ENCODE measurements at regions not wholly inside any gene's neighbourhood (a gene's known extent, or its start where the extent isn't known, plus 50 kb on each side); places are given as distances from the start of the nearest gene placed in this dataset.

DNA sequence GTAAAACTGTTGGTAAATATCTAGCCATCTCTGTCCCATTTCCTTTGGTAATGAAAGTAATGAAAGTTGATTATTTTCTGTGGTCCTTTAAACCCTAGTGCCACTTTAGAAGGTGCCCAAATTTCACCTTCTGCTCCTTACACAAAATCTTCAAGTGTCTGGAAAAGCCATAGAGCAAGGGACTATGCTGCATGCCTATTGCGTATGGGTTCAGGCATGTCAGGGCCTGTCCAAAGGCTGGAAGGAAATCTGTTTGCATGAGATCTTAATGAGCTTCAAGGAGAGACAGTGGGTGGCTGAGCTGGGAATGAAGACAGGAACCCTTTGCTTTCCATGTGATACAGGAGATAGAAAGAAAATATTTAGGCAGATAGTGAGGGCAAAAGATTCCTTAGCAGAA, 66.6 kb upstream of the CCN6 start:
- no peak for DNase-seq (ENCODE audit: low read depth)

DNA sequence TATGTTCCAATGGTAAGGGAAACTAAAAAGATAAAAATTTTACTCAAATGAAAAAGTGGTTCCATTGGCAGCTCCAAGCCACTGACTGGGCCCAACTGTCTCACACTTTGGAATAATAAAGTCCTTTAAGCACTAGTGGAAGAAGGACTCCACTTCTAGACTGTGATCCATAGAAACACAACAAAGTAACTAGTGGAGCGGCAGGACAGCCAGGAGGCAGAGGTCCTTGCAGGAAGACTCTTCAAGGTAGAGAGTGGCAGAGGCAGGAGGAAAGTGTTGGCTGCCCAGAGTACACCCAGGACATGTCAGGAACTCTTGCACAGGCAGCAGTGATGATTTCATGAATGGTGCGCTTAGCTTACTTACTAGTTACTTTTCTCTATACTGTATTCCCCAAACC, 65.0 kb upstream of the CCN6 start:
- no peak for DNase-seq (ENCODE audit: low read depth)

DNA sequence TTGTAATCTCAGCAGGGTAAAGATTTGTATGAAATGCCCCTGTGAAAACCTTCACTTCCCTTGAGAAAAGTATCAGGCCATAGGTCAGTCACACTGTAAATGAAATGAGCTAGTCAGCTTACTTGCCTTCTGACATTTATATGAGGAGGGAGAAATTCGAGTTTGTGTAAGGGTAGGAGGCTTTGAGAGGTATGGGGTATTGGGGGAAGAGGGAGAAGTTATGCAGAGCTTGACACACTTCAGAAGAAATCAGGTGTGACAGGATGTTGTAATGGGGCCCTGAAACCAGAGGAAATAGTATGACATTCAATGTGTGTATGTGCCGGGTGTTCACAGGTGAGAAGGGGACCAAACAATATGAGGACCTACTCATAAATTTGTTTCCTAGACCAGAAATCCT, 64.2 kb upstream of the CCN6 start:
- no peak for DNase-seq (ENCODE audit: low read depth)

GRCh38 chr6:111990214-111990613, 63.7 kb upstream of the CCN6 start:
- DNase-seq (ENCODE audit: low read depth): no peak

DNA sequence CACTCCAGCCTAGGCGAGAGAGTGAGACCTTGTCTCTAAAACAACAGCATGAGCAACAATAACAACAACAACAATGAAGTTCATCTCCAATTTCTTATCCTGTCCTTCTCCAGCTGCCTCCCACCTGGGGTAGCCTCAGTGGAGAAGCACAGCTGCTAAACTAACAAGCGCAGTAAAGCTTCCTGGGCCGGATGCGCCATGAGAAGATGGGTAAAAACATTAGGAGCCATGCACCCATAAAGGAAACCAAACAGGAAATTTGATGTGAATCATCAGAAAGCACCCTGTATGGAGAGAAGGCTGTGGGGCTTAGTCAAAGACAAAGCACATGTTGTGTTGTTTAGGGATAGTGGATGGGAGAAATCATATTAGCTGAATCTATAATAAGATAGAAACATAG, 61.1 kb upstream of the CCN6 start:
- DNase-seq (ENCODE audit: low read depth): no peak

DNA sequence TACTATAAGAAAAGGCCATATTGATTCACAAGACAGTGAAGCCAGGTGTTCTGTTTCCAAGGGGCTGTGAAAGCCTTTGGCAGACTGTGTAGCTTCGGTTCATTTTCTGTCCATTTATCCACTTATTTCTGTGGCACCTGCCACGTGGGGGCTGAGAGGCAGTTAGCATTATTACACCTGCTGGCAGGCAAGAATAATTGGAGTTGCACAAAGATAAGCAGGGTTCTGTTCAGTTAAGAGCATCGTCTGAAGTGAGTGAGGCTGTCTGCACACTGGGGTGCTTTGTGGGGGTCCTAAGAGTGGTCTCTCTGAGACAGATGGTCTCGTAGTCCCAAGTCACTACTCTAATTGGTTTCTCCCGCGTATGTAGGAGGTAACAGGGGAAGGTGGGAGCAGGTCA, 60.6 kb upstream of the CCN6 start:
- DNase-seq (ENCODE audit: low read depth): no peak

GRCh38 chr6:111994791-111995190, 59.1 kb upstream of the CCN6 start:
- DNase-seq (ENCODE audit: low read depth): no peak

DNA sequence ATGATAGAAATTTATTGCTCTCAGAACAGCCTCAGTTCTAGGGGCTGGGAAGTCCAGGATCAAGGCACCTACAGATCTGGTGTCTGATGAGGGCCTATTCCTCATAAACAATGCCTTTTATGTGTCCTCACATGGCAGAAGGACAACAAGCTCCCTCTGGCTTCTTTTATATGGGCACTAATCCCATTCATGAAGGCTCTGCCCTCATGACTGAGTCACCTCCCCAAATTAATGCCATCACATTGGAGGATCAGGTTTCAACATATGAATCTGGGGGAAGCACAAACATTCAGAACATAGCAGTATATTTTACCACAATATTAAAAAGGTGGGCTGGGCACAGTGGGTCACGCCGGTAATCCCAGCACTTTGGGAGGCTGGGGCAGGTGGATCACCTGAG, 58.5 kb upstream of the CCN6 start:
- DNase-seq (ENCODE audit: low read depth): no peak

DNA sequence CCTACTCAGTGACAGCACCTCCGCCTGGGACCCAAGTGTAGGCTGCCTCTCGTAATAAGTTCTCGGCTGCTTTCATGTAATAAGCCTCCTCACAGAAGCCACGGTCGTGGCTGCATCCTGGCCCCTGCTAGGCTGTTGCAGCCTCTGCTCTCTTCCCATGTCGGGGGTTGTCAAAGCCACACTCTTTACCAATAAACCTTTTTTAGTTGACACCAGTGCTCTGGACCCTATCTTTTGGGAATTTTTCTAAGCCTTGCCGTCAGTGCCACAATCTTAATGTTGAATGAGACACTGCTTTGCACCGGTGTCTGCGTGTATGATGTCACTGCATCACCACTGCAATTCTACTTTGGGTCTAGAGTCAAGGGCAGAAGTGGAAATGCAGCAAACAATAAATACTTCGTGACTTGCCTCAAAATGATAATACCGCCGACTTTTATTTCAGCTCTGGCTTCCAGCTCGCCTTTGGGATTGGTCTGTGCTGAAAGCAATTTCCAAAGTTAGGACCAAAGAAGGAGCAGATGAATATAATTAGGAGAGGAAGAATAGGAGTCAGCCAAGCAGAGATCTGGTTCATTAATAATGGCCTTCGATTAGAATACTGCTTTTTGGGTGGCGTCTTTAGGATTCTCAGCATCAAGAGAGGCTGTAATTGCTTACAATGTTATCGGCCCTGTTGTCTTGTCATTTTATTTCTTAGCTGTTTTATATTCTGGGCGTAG, 57.6 kb upstream of the CCN6 start:
- DNase-seq (ENCODE audit: low read depth): no peak

DNA sequence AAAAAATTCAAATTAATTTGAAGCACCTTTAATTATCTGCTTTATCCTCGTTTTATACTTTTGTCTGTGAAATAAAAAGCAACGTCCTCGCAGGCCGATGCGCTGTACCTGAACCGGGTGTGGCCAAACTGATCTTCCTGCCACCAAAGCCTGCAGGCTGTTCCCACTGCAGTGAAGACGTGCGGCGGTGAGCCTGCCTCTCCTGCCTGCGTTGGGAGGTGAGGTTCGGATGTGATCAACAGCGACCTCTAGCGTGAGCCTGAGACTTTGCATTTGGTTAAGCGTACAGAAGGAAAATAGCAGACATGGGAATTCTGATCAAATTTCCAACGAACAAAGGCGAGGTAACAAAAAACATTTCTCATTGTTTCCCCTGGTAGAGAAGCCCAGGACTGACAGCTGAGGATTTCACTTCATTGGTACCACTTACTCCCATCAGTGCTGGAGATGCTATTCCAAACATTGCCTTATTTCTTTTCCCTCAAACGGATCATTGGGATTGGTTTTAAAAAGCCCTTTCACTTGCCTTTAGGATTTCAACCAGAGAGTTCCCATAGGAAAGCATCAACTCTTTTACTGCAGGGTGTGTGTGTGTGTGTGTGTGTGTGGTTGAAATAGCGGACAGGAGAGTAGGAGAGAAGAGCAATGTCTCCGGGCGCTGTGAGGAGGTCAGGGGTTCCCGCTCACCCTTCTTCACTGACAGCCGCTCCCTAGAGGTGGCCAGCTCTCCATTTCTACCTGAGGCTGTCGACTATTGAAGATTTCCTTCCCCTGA, 56.6 kb upstream of the CCN6 start:
- DNase-seq (ENCODE audit: low read depth): peak; percentile 71

DNA sequence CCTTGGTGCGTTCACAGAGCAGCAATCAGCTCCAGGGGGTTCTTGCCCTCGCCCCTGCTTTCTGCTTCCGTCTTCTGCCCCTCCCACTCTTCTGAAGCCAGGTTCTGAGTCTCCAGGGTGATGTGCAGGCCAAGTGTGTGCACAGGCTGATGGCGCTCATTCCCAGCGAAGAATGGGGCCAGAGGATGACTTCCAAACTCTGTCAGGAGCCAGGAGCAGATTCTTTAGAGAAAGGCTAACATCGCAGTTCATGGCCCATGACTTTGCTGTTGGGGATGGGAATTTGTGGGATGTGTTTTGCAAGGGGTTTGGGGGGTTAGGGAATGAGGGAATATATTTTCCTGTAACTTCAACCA, 56.1 kb upstream of the CCN6 start:
- DNase-seq (ENCODE audit: low read depth): no peak

- no peak for DNase-seq (ENCODE audit: low read depth)
Observed at GRCh38 chr6:112002307-112002706, 51.6 kb upstream of the CCN6 start.
